HEK293 (cell line): ENCODE measurements at regions not wholly inside any gene's neighbourhood (a gene's known extent, or its start where the extent isn't known, plus 50 kb on each side); places are given as distances from the start of the nearest gene placed in this dataset.

Source experiments
- CTCF ChIA-PET: fragments of 350-600 bp; formaldehyde crosslinking; extraction: SDS; loops from one replicate; lab custom pipeline; 2021; ENCODE audit warnings: antibody characterized with exemption; lab: Yijun Ruan, JAX
- POLR2A ChIA-PET: fragments of 300-600 bp; formaldehyde crosslinking; extraction: SDS; loops from one replicate; lab custom pipeline; 2020; ENCODE audit warnings: antibody characterized with exemption, inconsistent platforms; lab: Yijun Ruan, JAX
- H3K27ac ChIP-seq: fragments of 200-500 bp; sonication (Bioruptor generic); 2 replicates; pipeline ENCODE4 v1.5.1; 2014; ENCODE audit warnings: low read depth, low read length, control low read depth, inconsistent platforms; ENCODE audit errors: extremely low read depth
- H3K36me3 ChIP-seq, 2 experiments: fragments of 200-500 bp in 1 of 2; sonication (Bioruptor generic) in 1 of 2; 1 replicate in 1 of 2; 2 replicates in 1 of 2; pipeline ENCODE4 v1.5.1; 2014 to 2017; ENCODE audit warnings: inconsistent platforms in 2 of 2, low read length in 2 of 2; ENCODE audit not compliant: control insufficient read depth in 2 of 2, insufficient read depth in 1 of 2
- H3K4me1 ChIP-seq: fragments of 200-500 bp; sonication (Bioruptor generic); 2 replicates; pipeline ENCODE4 v1.5.1; 2014; ENCODE audit warnings: mild to moderate bottlenecking, low read length, inconsistent platforms; ENCODE audit not compliant: control insufficient read depth, insufficient read depth
- H3K4me3 ChIP-seq: 2 replicates; pipeline ENCODE4 v1.5.1; 2011; ENCODE audit warnings: low read depth, mild to moderate bottlenecking, control low read depth, low read length, moderate library complexity
- H3K9me3 ChIP-seq: fragments of 200-500 bp; sonication (Bioruptor generic); 2 replicates; pipeline ENCODE4 v1.5.1; 2014; ENCODE audit warnings: low read depth, low read length, inconsistent platforms; ENCODE audit not compliant: control insufficient read depth, insufficient read depth
- FEZF1 ChIP-seq: fragments of 450-650 bp; formaldehyde crosslinking; IDR thresholded peaks from 2 replicates; pipeline ENCODE4 v1.5.1; 2016; ENCODE audit warnings: missing biosample characterization, missing genetic modification characterization
- KLF10 ChIP-seq: fragments of 450-650 bp; IDR thresholded peaks from 2 replicates; pipeline ENCODE4 v1.5.1; 2018; ENCODE audit warnings: missing biosample characterization, mild to moderate bottlenecking, missing genetic modification characterization
- KLF9 ChIP-seq: fragments of 450-650 bp; formaldehyde crosslinking; IDR thresholded peaks from 2 replicates; pipeline ENCODE4 v1.5.1; 2016; ENCODE audit warnings: missing biosample characterization, missing genetic modification characterization, low read depth
- RBAK ChIP-seq: fragments of 450-650 bp; formaldehyde crosslinking; IDR thresholded peaks from 2 replicates; pipeline ENCODE4 v1.5.1; 2016; ENCODE audit warnings: missing biosample characterization, missing genetic modification characterization
- SCRT2 ChIP-seq: fragments of 450-650 bp; formaldehyde crosslinking; IDR thresholded peaks from 2 replicates; pipeline ENCODE4 v1.5.1; 2016; ENCODE audit warnings: missing biosample characterization, missing genetic modification characterization
- SP3 ChIP-seq: fragments of 450-650 bp; formaldehyde crosslinking; IDR thresholded peaks from 2 replicates; pipeline ENCODE4 v1.5.1; 2016; ENCODE audit warnings: missing biosample characterization, missing genetic modification characterization
- ZBTB20 ChIP-seq: fragments of 450-650 bp; formaldehyde crosslinking; IDR thresholded peaks from 2 replicates; pipeline ENCODE4 v1.5.1; 2016; ENCODE audit warnings: missing biosample characterization, missing genetic modification characterization
- ZBTB21 ChIP-seq: fragments of 450-650 bp; formaldehyde crosslinking; IDR thresholded peaks from 2 replicates; pipeline ENCODE4 v1.5.1; 2017; ENCODE audit warnings: missing biosample characterization, missing genetic modification characterization
- ZBTB7A ChIP-seq: fragments of 450-650 bp; formaldehyde crosslinking; IDR thresholded peaks from 2 replicates; pipeline ENCODE4 v1.5.1; 2016; ENCODE audit warnings: low read depth, missing biosample characterization, missing genetic modification characterization
- ZEB2 ChIP-seq: fragments of 450-650 bp; formaldehyde crosslinking; IDR thresholded peaks from 2 replicates; pipeline ENCODE4 v1.5.1; 2016; ENCODE audit warnings: missing biosample characterization, missing genetic modification characterization
- ZFP69B ChIP-seq: fragments of 450-650 bp; formaldehyde crosslinking; IDR thresholded peaks from 2 replicates; pipeline ENCODE4 v1.5.1; 2016; ENCODE audit warnings: missing biosample characterization, missing genetic modification characterization
- ZNF157 ChIP-seq: fragments of 450-650 bp; formaldehyde crosslinking; IDR thresholded peaks from 2 replicates; pipeline ENCODE4 v1.5.1; 2016; ENCODE audit warnings: missing biosample characterization, missing genetic modification characterization
- ZNF211 ChIP-seq: fragments of 450-650 bp; formaldehyde crosslinking; IDR thresholded peaks from 2 replicates; pipeline ENCODE4 v1.5.1; 2016; ENCODE audit warnings: low read depth, missing biosample characterization, missing genetic modification characterization
- ZNF223 ChIP-seq: fragments of 450-650 bp; formaldehyde crosslinking; IDR thresholded peaks from 2 replicates; pipeline ENCODE4 v1.5.1; 2016; ENCODE audit warnings: missing biosample characterization, missing genetic modification characterization
- ZNF341 ChIP-seq: fragments of 450-650 bp; formaldehyde crosslinking; IDR thresholded peaks from 2 replicates; pipeline ENCODE4; 2016; ENCODE audit warnings: low read depth, missing biosample characterization, missing genetic modification characterization
- ZNF394 ChIP-seq: fragments of 450-650 bp; formaldehyde crosslinking; IDR thresholded peaks from 2 replicates; pipeline ENCODE4 v1.5.1; 2016; ENCODE audit warnings: missing biosample characterization, missing genetic modification characterization, mild to moderate bottlenecking, moderate library complexity, borderline replicate concordance
- ZNF521 ChIP-seq: fragments of 450-650 bp; formaldehyde crosslinking; IDR thresholded peaks from 2 replicates; pipeline ENCODE4 v1.5.1; 2017; ENCODE audit warnings: missing biosample characterization, mild to moderate bottlenecking, missing genetic modification characterization
- ZNF596 ChIP-seq: fragments of 450-650 bp; IDR thresholded peaks from 2 replicates; pipeline ENCODE4 v1.5.0; 2018; ENCODE audit warnings: missing biosample characterization, mild to moderate bottlenecking, missing genetic modification characterization, moderate library complexity
- ZNF600 ChIP-seq: fragments of 450-650 bp; formaldehyde crosslinking; IDR thresholded peaks from 2 replicates; pipeline ENCODE4 v1.5.1; 2016; ENCODE audit warnings: missing biosample characterization, missing genetic modification characterization
- ZNF621 ChIP-seq: fragments of 450-650 bp; formaldehyde crosslinking; IDR thresholded peaks from 2 replicates; pipeline ENCODE4 v1.5.1; 2017; ENCODE audit warnings: missing biosample characterization, missing genetic modification characterization
- ZNF707 ChIP-seq: fragments of 450-650 bp; formaldehyde crosslinking; IDR thresholded peaks from 2 replicates; pipeline ENCODE4 v1.5.1; 2016; ENCODE audit warnings: missing biosample characterization, missing genetic modification characterization
- ZXDB ChIP-seq: fragments of 450-650 bp; formaldehyde crosslinking; IDR thresholded peaks from 2 replicates; pipeline ENCODE4 v1.5.1; 2016; ENCODE audit warnings: missing biosample characterization, missing genetic modification characterization
- TF ChIP-seq, protein P1 (sequence below): fragments of 450-650 bp; formaldehyde crosslinking; IDR thresholded peaks from 2 replicates; pipeline ENCODE4 v1.5.1; 2016; ENCODE audit warnings: missing biosample characterization, missing genetic modification characterization
- TF ChIP-seq, protein P2 (sequence below): fragments of 450-650 bp; formaldehyde crosslinking; IDR thresholded peaks from 2 replicates; pipeline ENCODE4 v1.5.1; 2016; ENCODE audit warnings: missing biosample characterization, missing genetic modification characterization

DNA sequence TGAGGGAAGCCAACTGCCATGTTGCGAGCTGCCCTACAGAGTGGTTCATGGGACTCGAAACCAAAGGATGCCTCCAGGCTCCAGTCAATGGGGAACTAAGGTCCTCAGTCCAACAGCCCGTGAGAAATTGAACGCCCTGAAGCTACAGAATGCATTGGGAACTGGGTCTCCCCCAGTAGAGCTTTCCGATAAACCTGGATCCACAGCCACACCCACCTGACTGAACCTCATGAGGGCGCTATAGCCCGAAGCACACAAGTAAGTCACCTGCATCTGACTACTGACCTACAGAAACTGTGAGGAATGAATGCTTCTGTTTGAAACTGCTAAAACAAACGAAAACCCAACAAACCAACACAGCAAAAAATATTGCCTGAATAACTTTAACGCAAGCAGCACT is 1297.7 kb downstream of the AACS start (continued):
- TF ChIP-seq ZNF521 (tag by site-specific recombination) (no peak), SCRT2 (no peak)

DNA sequence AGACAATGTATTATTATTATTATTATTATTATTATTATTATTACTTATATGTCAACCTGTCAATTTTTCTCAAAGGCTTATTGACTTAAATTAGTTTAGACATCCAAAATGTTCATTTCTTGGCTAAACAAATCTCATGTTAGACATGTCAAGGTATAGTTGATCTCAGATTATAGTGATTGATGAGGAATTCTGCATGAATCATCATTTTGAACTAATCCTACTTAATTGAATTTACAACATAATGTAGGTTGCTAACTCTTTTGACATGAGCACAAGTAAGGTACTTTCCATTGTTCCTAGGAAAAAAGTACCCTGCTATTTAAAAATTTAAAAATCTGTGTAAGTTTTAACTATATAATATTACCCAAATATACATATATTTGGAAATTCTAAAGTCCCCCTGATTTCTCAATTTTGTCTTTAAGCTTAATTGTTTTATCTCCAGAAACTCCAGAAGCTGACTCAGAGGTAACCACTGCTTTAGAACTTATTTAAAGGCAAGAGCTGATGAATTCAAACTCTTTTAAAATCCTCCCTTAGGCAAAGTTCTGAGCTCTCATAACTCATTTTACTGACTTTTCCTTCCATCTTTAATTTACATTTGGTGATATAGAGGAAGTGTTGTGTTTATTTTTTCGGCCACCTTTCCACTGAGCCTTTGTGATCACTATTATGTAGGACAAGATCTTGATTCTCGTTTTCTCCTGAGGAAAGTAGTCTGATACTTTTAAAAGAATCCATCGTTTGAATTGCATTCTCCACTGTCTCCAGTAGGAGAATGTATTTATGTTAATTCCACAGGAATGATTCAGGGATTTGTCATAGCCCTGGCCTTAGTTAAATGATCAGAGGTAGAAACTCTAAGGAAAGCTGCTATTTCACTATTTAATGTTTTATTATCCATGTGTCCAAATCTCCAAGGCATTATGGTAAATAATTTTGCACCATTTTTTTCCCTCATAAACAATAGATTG is 1304.5 kb downstream of the AACS start:
- Histone ChIP-seq H3K36me3 (no peaks in the 10 kb centered on the region), H3K27ac (no peak overlapping the region), H3K4me3 (no peak overlapping the region), H3K9me3 (no peaks in the 10 kb centered on the region), H3K4me1 (no peaks in the 10 kb centered on the region)
- TF ChIP-seq ZNF707 (tag by site-specific recombination), result no peak
- no peak for TF ChIP-seq ZEB2 (tag by site-specific recombination)
- no peak for TF ChIP-seq ZBTB20 (tag by site-specific recombination)
- TF ChIP-seq ZNF394 (tag by site-specific recombination), result no peak
- no peak for TF ChIP-seq ZNF600 (tag by site-specific recombination)
- TF ChIP-seq KLF10, result no peak
- no peak for TF ChIP-seq FEZF1 (tag by site-specific recombination)
- TF ChIP-seq, protein P1, sequence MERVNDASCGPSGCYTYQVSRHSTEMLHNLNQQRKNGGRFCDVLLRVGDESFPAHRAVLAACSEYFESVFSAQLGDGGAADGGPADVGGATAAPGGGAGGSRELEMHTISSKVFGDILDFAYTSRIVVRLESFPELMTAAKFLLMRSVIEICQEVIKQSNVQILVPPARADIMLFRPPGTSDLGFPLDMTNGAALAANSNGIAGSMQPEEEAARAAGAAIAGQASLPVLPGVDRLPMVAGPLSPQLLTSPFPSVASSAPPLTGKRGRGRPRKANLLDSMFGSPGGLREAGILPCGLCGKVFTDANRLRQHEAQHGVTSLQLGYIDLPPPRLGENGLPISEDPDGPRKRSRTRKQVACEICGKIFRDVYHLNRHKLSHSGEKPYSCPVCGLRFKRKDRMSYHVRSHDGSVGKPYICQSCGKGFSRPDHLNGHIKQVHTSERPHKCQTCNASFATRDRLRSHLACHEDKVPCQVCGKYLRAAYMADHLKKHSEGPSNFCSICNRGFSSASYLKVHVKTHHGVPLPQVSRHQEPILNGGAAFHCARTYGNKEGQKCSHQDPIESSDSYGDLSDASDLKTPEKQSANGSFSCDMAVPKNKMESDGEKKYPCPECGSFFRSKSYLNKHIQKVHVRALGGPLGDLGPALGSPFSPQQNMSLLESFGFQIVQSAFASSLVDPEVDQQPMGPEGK, result no peak
- no peak for TF ChIP-seq ZNF157 (tag by site-specific recombination)
- TF ChIP-seq ZNF223 (tag by site-specific recombination), result no peak
- no peak for TF ChIP-seq ZBTB7A (tag by site-specific recombination)
- no peak for TF ChIP-seq ZNF596 (tag by site-specific recombination)
- no peak for TF ChIP-seq KLF9 (tag by site-specific recombination)
- ChIA-PET CTCF (interaction anchor here (0.6 to 0.7 kb wide), 2 partner anchors 28 to 53 kb away, joined by 4 read pairs; no protein-coding TSS in a partner anchor), POLR2A (no interaction called here)

DNA sequence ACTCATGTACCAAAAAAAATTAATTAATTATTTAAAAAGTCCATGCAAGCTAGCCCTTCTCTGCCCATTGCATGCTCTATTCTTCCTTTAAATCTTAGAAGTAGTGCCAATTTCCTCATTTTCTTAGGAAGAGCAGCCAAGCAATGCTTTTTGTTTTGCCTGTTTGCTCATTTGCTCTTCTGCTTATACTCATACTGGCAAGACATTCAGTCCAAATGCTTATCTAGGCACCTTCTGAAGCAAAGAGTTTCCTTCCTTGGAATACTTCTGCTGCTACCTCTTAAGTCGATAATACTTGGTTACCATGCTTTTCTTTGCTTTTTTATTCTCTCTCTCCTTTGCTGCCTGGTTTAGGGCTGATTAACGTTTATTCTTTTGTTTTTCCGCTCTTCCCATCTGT is 1318.3 kb downstream of the AACS start:
- no peak overlapping the region for H3K27ac ChIP-seq
- no peaks in the 10 kb centered on the region for H3K9me3 ChIP-seq
- ChIA-PET CTCF (no interaction called here), POLR2A (no interaction called here)
- no peaks in the 10 kb centered on the region for H3K4me1 ChIP-seq
- H3K36me3 ChIP-seq, result no peaks in the 10 kb centered on the region
- TF ChIP-seq ZNF621, result no peak
- no peak for TF ChIP-seq ZNF211 (tag by site-specific recombination)
- no peak for TF ChIP-seq SP3 (tag by site-specific recombination)
- TF ChIP-seq ZNF341 (tag by site-specific recombination), result no peak
- no peak for TF ChIP-seq ZBTB21
- no peak for TF ChIP-seq ZXDB
- no peak for TF ChIP-seq RBAK (tag by site-specific recombination)
- TF ChIP-seq, protein P2, sequence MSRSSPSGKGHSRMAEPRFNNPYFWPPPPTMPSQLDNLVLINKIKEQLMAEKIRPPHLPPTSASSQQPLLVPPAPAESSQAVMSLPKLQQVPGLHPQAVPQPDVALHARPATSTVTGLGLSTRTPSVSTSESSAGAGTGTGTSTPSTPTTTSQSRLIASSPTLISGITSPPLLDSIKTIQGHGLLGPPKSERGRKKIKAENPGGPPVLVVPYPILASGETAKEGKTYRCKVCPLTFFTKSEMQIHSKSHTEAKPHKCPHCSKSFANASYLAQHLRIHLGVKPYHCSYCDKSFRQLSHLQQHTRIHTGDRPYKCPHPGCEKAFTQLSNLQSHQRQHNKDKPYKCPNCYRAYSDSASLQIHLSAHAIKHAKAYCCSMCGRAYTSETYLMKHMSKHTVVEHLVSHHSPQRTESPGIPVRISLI, result no peak
- TF ChIP-seq ZFP69B, result no peak
- no peak overlapping the region for H3K4me3 ChIP-seq
